SHP77 treated with DMSO at 0.1 percent for 48 hours (cell line): ENCODE measurements at regions not wholly inside any gene's neighbourhood (a gene's known extent, or its start where the extent isn't known, plus 50 kb on each side); places are given as distances from the start of the nearest gene placed in this dataset.

Experiments
- DNase-seq: peaks from one replicate; lab custom pipeline; 2025; lab: John Stamatoyannopoulos, UW

DNA sequence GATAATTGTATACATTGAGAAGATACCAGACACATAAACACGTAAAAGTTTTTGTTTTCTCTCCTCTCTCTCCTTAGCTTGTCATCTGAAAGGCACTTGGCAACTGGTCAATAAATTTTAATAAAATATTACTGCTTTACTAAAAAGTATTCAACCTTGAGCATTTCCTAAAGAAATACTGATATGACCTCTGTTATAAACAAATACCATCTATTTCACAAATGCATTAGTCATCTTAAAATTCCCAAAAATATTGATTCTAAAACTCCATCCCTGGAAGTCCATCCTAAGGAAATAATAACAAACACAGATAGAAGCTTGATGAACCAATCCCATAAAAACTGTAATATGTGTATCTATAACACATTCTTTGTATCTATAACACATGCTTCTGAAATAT, 483.2 kb downstream of the TLR4 start:
- DNase-seq, result no peak

GRCh38 chr9:118189615-118190014, 485.4 kb downstream of the TLR4 start:
- DNase-seq, result no peak

- no peak for DNase-seq
These were observed 488.6 kb downstream of the TLR4 start for GRCh38 chr9:118192807-118193206.

- no peak for DNase-seq
These were observed 505.1 kb downstream of the TLR4 start for GRCh38 chr9:118209343-118209742.

DNA sequence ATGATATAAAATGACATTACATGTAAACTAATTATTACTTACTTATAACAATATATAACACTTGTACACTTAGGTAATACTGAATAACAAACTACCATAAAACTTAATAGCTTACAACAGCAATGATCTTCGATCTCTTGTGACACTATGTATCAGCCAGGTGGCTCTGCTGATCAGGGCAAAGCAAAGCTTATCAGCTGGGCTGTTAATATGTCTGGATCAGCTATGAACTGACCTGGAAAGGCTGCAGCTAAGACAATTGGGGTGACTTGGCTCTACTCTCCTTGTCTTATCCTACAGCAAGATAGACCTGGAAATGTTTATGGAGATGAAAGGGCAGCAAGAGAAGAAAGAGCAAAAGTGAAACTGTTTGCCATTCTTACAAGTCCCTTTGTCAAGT, 511.3 kb downstream of the TLR4 start:
- no peak for DNase-seq

DNA sequence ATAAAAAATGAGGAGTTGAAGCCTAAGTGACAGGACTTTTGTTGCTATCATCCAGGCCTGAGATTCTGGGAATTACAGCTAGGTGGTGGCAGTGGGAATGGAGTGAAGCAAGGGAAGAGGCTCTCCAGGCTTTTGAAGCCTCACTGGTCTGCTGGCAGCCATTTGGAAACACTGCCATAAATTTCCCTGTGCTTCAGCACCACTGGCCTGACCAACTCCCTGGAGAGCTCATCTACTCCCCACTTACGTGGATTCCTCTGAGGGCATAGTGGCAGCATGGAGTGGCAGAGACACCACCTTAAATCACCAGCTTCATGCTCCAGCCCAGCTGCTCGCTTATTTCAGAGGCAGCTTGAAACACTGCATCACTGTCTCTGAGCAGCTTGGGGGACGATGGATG, 518.2 kb downstream of the TLR4 start:
- no peak for DNase-seq

GRCh38 chr9:118223111-118223510, 518.9 kb downstream of the TLR4 start:
- no peak for DNase-seq

DNA sequence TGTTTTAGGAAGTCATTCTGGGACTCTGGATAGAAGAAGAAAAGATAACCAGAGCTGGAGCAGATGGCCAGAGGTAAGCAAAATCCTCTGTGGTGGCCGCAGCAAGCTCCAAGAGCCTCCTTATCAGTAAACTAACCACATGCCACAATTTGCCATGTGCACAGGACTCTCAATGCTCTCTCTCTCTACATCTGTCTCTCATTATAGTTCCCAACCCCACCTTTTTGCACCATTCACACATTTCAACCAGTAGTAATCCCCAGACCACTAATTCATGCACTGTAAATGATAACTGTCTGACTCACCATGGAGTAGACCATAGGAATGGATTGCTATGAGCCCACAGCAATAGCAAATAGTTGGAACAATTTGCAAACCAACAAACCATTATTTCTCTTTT, 526.1 kb downstream of the TLR4 start:
- no peak for DNase-seq

- no peak for DNase-seq
These were observed 532.4 kb downstream of the TLR4 start for GRCh38 chr9:118236625-118237024.

DNA sequence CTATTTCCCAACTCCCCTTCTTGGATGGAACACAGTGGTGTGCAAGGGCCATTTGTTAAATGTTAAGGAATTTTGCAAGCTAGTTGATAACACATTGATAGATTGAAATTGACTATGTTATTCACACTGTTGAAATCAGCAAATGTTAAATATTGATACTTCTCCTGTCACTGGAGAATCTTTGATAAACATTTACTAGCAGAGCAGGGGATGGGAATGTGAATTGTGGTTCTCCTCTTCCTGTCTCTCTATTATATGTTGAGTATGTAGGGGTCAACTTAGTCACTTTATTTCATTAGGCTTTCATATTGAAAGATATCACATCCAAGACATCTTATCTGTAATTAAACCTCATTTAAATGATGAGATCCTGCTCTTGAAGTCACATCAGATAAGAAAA, 533.9 kb downstream of the TLR4 start:
- DNase-seq, result no peak

GRCh38 chr9:118252027-118252426, 547.8 kb downstream of the TLR4 start:
- DNase-seq, result no peak

DNA sequence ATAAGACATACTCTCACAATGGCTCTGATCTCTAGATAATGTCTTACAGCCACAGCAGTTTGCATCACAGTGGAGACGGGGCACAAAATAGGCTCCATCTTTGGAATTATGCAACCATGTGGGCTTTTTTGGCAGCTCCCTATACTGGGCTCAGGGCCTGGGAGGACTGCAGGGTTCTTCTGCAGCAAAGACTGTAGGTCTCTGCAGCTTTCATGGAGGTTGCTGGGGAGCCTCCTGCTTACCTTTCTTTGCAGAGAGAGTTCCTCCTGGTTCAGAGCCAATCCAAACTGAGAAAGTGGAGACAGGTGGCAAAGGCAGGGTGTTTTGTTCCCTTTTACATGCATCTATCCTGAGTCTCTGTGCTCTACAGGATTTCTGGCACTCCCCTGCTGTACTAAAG, 558.0 kb downstream of the TLR4 start:
- no peak for DNase-seq

GRCh38 chr9:118263949-118264348, 559.7 kb downstream of the TLR4 start:
- no peak for DNase-seq

GRCh38 chr9:118268046-118268445, 563.8 kb downstream of the TLR4 start:
- no peak for DNase-seq

DNA sequence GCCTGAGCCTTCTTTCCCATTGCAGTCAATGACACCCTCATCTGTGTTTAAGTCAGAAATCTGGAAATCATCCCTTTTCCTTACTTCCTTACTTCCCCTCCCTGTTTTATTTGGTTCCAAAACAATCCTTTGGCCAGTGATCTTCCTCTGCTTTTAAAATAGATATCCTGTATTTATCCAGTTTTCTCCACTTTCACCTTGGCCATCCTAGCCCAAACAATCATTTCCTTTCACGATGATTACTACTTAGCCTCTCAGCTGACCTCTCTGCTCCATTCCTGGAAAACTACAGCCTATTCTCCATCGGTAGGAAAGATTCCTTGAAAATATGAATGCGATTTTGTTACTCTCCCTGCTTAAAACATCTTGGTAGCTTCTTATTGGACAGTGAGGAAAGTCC, 565.4 kb downstream of the TLR4 start:
- no peak for DNase-seq

- no peak for DNase-seq
These were observed 567.1 kb downstream of the TLR4 start for GRCh38 chr9:118271331-118271730.

- DNase-seq, result no peak
These were observed 567.7 kb downstream of the TLR4 start for GRCh38 chr9:118271936-118272335.

- DNase-seq, result no peak
These were observed 568.8 kb downstream of the TLR4 start for GRCh38 chr9:118273048-118273447.

- DNase-seq, result no peak
These were observed 572.6 kb downstream of the TLR4 start for GRCh38 chr9:118276784-118277183.

- no peak for DNase-seq
These were observed 577.6 kb downstream of the TLR4 start for GRCh38 chr9:118281772-118282171.

GRCh38 chr9:118283488-118283887, 579.3 kb downstream of the TLR4 start:
- no peak for DNase-seq

DNA sequence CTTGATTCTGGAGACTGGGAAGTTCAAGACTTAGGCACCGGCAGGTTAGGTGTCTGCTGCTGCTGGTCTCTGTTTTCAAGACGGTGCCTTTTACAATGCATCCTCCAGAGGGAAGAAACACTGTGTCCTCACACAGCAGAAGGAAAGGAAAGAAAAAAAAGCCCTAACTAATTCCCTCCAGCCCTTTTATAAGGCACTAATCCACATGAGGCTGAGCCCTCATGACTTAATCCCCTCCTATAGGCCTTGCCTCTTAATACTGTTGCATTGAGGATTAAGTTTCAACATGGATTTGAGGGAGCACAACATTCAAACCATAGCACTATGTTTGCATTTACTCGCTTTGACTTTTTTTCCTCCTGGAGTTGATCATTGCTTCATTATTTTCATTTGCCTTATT, 585.9 kb downstream of the TLR4 start:
- no peak for DNase-seq

DNA sequence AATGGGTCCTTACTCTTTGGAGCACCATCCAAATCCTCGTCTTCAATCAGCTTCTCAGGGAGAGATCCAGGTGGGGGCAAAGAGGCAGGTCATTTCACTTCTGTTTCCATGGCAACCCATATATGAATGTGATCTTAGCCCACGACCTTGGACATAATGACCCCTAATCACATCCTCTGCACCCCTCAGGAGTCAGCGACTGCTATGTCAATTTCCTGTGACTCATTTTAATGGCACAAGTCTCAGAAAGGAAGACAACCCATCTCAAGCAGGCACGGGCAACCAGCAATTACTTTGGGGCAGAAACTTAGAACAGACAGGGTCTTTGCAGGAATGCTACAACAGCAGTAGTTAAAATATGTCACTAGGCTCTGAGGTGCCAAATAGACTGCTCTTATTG, 591.2 kb downstream of the TLR4 start:
- no peak for DNase-seq

DNA sequence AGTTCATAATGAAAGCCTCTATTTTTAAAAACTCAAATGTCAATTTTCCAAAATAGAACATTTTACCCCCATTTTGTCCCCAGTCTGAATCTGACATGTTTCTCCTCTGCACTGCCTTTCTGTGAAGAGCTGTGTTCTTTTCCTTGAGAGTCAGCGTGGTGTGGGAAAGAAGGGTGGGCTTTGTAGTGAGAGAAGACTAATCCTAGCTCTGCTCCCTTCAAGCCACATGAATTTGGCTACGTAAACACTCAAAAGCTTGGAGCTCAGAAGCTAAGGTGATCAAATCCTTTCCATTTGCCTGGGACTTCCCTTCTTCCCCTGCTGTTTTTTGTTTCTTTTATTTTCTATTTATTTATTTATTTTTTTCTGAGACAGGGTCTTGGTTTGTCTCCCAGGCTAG, 598.5 kb downstream of the TLR4 start:
- DNase-seq, result no peak

DNA sequence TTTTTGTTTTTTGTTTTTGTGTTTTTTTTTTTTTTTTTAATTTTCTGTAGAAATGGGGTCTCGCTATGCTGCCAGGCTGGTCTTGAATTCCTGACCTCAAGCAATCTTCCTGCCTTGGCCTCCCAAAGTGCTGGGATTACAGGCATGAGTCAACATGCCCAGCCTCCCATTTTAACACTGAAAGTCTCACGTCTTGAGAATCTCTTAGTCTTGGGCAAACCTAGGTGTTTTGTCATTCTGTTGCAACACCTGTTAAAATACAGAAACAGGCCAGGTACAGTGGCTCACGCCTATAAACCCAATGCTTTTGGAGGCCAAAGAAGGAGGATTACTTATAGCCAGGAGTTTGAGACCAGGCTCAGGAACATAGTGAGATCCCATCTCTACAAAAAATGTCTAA, 599.0 kb downstream of the TLR4 start:
- no peak for DNase-seq
